SK-N-SH (cell line): ENCODE measurements at regions not wholly inside any gene's neighbourhood (a gene's known extent, or its start where the extent isn't known, plus 50 kb on each side); places are given as distances from the start of the nearest gene placed in this dataset.

Source experiments
- CTCF ChIA-PET: fragments of 300-600, 350-600 bp; formaldehyde crosslinking; extraction: SDS; loops from one replicate; lab custom pipeline; 2021; lab: Yijun Ruan, JAX
- POLR2A ChIA-PET: fragments of 350-600 bp; sonication (Branson Sonifier 250); formaldehyde crosslinking; extraction: SDS; loops from one replicate; lab custom pipeline; 2020; ENCODE audit warnings: antibody characterized with exemption, inconsistent platforms; lab: Yijun Ruan, JAX
- DNase-seq: peaks from one replicate; pipeline ENCODE4 v3.0.0; 2012
- H2AFZ ChIP-seq: fragments of 200-600 bp; sonication (generic); 2 replicates; pipeline ENCODE4 v1.8.1; 2016; ENCODE audit warnings: antibody characterized with exemption, mild to moderate bottlenecking, low read depth
- H3F3A ChIP-seq: fragments of 200-600 bp; sonication (generic); replicated peaks from 2 replicates; pipeline ENCODE3; 2016; ENCODE audit warnings: antibody characterized with exemption, mild to moderate bottlenecking; ENCODE audit not compliant: insufficient read depth
- H3K27ac ChIP-seq, 2 experiments: fragments of 200-500 bp in 1 of 2; fragments of 200-600 bp in 1 of 2; sonication (Bioruptor generic) in 1 of 2; sonication (generic), shearing (Covaris generic) in 1 of 2; 2 replicates each; pipeline versions ENCODE4 v1.5.1 to v1.6.1; 2014 to 2016; ENCODE audit warnings: low read depth in 2 of 2, inconsistent platforms in 1 of 2, low read length in 1 of 2, mild to moderate bottlenecking in 1 of 2, mixed read lengths in 1 of 2
- H3K27me3 ChIP-seq: fragments of 200-600 bp; sonication (generic), shearing (Covaris generic); 2 replicates; pipeline ENCODE4 v1.6.1; 2016; ENCODE audit warnings: mixed run types; ENCODE audit not compliant: insufficient read depth
- H3K36me3 ChIP-seq, 2 experiments: fragments of 200-500 bp in 1 of 2; fragments of 200-600 bp in 1 of 2; sonication (Bioruptor generic) in 1 of 2; sonication (generic) in 1 of 2; replicated peaks in 1 of 2; 2 replicates each; pipeline versions ENCODE3 to v1.5.1; 2014 to 2016; ENCODE audit warnings: low read length in 1 of 2, mild to moderate bottlenecking in 1 of 2; ENCODE audit not compliant: insufficient read depth in 2 of 2, control insufficient read depth in 1 of 2
- H3K4me1 ChIP-seq, 2 experiments: fragments of 200-500 bp in 1 of 2; fragments of 200-600 bp in 1 of 2; sonication (Bioruptor generic) in 1 of 2; sonication (generic), shearing (Covaris generic) in 1 of 2; 2 replicates each; pipeline versions ENCODE4 v1.5.1 to v1.6.1; 2014 to 2016; ENCODE audit warnings: low read depth in 1 of 2, low read length in 1 of 2, mixed run types in 1 of 2; ENCODE audit not compliant: insufficient read depth in 2 of 2, control insufficient read depth in 1 of 2
- H3K4me2 ChIP-seq: fragments of 200-600 bp; sonication (generic), shearing (Covaris generic); 2 replicates; pipeline ENCODE4 v1.6.1; 2017; ENCODE audit warnings: mixed run types
- H3K4me3 ChIP-seq, 2 experiments: fragments of 200-500 bp in 1 of 2; fragments of 200-600 bp in 1 of 2; sonication (Bioruptor generic) in 1 of 2; sonication (generic), shearing (Covaris generic) in 1 of 2; 2 replicates each; pipeline versions ENCODE4 v1.5.1 to v1.8.1; 2014 to 2016; ENCODE audit warnings: low read depth in 2 of 2, inconsistent platforms in 1 of 2, low read length in 1 of 2, mild to moderate bottlenecking in 1 of 2, mixed read lengths in 1 of 2, moderate library complexity in 1 of 2
- H3K79me2 ChIP-seq: fragments of 200-600 bp; sonication (generic); 2 replicates; pipeline ENCODE4 v1.8.1; 2017; ENCODE audit warnings: mild to moderate bottlenecking; ENCODE audit not compliant: insufficient read depth
- H3K9ac ChIP-seq: fragments of 200-600 bp; sonication (generic); 2 replicates; pipeline ENCODE4 v1.6.1; 2017; ENCODE audit warnings: mixed run types
- H3K9me2 ChIP-seq: fragments of 200-600 bp; sonication (generic); 2 replicates; pipeline ENCODE4 v1.6.1; 2017; ENCODE audit warnings: mixed run types
- H3K9me3 ChIP-seq: fragments of 200-600 bp; sonication (generic); 2 replicates; pipeline ENCODE4 v1.6.1; 2017; ENCODE audit warnings: mixed run types, mild to moderate bottlenecking, moderate library complexity
- H4K20me1 ChIP-seq: fragments of 200-600 bp; sonication (generic); 2 replicates; pipeline ENCODE4 v1.6.1; 2017; ENCODE audit warnings: mild to moderate bottlenecking, mixed run types; ENCODE audit not compliant: insufficient read depth
- ELF1 ChIP-seq: IDR thresholded peaks from 2 replicates; pipeline ENCODE4 v1.4.0; 2012
- FOSL2 ChIP-seq: IDR thresholded peaks from 2 replicates; pipeline ENCODE4 v1.4.0; 2012; ENCODE audit warnings: low read depth, mild to moderate bottlenecking, moderate library complexity, borderline replicate concordance
- FOXM1 ChIP-seq: IDR thresholded peaks from 2 replicates; pipeline ENCODE4 v1.4.0; 2012; ENCODE audit warnings: low read depth, mild to moderate bottlenecking
- GATA2 ChIP-seq: sonication (generic); formaldehyde crosslinking; IDR thresholded peaks from 2 replicates; pipeline ENCODE4 v1.5.0; 2020; ENCODE audit warnings: mild to moderate bottlenecking, missing genetic modification reagents
- IRF3 ChIP-seq: fragments of 150-350 bp; IDR thresholded peaks from 2 replicates; pipeline ENCODE4 v1.6.1; 2016; ENCODE audit warnings: mild to moderate bottlenecking, low read depth, low read length
- JUND ChIP-seq: IDR thresholded peaks from 2 replicates; pipeline ENCODE4 v1.4.0; 2012
- MEF2A ChIP-seq: IDR thresholded peaks from 2 replicates; pipeline ENCODE4 v1.4.0; 2012; ENCODE audit warnings: low read depth, borderline replicate concordance
- MXI1 ChIP-seq: IDR thresholded peaks from 2 replicates; pipeline ENCODE4 v1.6.1; 2012; ENCODE audit warnings: mild to moderate bottlenecking, low read depth, low read length, improper control_type of control experiment
- NFIC ChIP-seq: IDR thresholded peaks from 2 replicates; pipeline ENCODE4 v1.4.0; 2012; ENCODE audit warnings: borderline replicate concordance
- NRF1 ChIP-seq: IDR thresholded peaks from 2 replicates; pipeline ENCODE4 v1.6.1; 2012; ENCODE audit warnings: low read depth, mild to moderate bottlenecking, low read length
- POLR2AphosphoS5 ChIP-seq: IDR thresholded peaks from 2 replicates; pipeline ENCODE4 v1.6.1; 2012; ENCODE audit warnings: low read depth, low read length
- RAD21 ChIP-seq: IDR thresholded peaks from 2 replicates; pipeline ENCODE4 v1.6.1; 2012; ENCODE audit warnings: mild to moderate bottlenecking, low read length
- SIN3A ChIP-seq: IDR thresholded peaks from 2 replicates; pipeline ENCODE4 v1.6.1; 2012; ENCODE audit warnings: low read depth, mild to moderate bottlenecking, low read length, moderate library complexity, borderline replicate concordance
- SMC3 ChIP-seq: IDR thresholded peaks from 2 replicates; pipeline ENCODE4 v1.6.1; 2012; ENCODE audit warnings: low read depth, low read length, improper control_type of control experiment
- TAF1 ChIP-seq: IDR thresholded peaks from 2 replicates; pipeline ENCODE4 v1.6.1; 2012; ENCODE audit warnings: low read depth, mild to moderate bottlenecking, low read length, moderate library complexity, borderline replicate concordance
- TEAD4 ChIP-seq: IDR thresholded peaks from 2 replicates; pipeline ENCODE4 v1.4.0; 2012; ENCODE audit warnings: mild to moderate bottlenecking, borderline replicate concordance; ENCODE audit not compliant: insufficient read depth
- USF1 ChIP-seq: IDR thresholded peaks from 2 replicates; pipeline ENCODE4 v1.4.0; 2012; ENCODE audit warnings: low read depth, borderline replicate concordance
- YY1 ChIP-seq: IDR thresholded peaks from 2 replicates; pipeline ENCODE4 v1.4.0; 2012; ENCODE audit warnings: low read depth, mild to moderate bottlenecking
- WGBS: methylation state at CpG from one replicate; pipeline ENCODE4 v1.1.6; 2017; ENCODE audit warnings: low lambda C conversion rate; 5-methylcytosine and 5-hydroxymethylcytosine counted together
- TF ChIP-seq, protein P1 (sequence below): IDR thresholded peaks from 2 replicates; pipeline ENCODE4; 2012
- TF ChIP-seq, protein P2 (sequence below): fragments of 200-600 bp; sonication (generic); IDR thresholded peaks from 2 replicates; pipeline ENCODE4 v1.6.1; 2017; ENCODE audit warnings: antibody characterized with exemption, mild to moderate bottlenecking, moderate library complexity
- TF ChIP-seq, protein P3 (sequence below): IDR thresholded peaks from 2 replicates; pipeline ENCODE4 v1.4.0; 2012; ENCODE audit warnings: low read depth

DNA sequence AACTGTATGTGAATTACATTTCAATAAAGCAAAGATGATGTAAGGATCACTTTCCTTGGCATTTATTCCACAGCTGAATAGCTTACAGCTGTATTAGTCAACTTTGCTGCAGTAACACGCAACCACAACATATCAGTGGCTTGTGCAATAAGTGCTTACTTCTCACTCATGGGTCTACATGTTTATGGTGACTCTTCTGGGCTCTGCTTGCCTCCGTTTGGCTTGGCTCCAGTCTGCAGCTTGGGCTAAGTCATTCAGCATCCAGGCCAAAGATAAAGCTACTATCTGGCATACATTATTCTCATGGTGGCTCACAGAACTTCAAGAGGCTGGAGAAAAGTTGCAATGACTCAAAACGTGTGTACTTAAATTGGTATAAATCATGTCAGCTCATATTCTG is 355.0 kb downstream of the RNF144A start:
- DNase-seq = no peak
- no peak for TF ChIP-seq NRF1
- no peak for TF ChIP-seq FOXM1
- no peak for TF ChIP-seq JUND
- TF ChIP-seq SIN3A = no peak
- TF ChIP-seq GATA2 (CRISPR knock-in tag) = no peak
- TF ChIP-seq USF1 = no peak
- TF ChIP-seq TAF1 = no peak
- TF ChIP-seq TEAD4 = no peak
- no peak for TF ChIP-seq RAD21
- TF ChIP-seq MEF2A = no peak
- no peak for TF ChIP-seq FOSL2
- no peak for TF ChIP-seq MXI1
- no peaks in the 10 kb centered on the region for H3F3A ChIP-seq
- H3K79me2 ChIP-seq = no peaks in the 10 kb centered on the region
- ChIA-PET CTCF (interaction anchor here (1.3 kb wide), 1 partner anchor 18 kb away, joined by 3 read pairs; no protein-coding TSS in a partner anchor), POLR2A (no interaction called here)
- H4K20me1 ChIP-seq = no peaks in the 10 kb centered on the region
- H3K9me2 ChIP-seq = no peaks in the 10 kb centered on the region
- H3K36me3 ChIP-seq = no peaks in the 10 kb centered on the region
- no peak overlapping the region for H3K27ac ChIP-seq
- H3K4me2 ChIP-seq = no peak overlapping the region
- no peaks in the 10 kb centered on the region for H3K9me3 ChIP-seq
- WGBS = 42% methylated on average over 3 of the region's 3 CpGs
- no peak overlapping the region for H3K4me3 ChIP-seq
- no peaks in the 10 kb centered on the region for H3K27me3 ChIP-seq
- no peak overlapping the region for H3K9ac ChIP-seq
- peaks cover 0 to 5% of the 10 kb centered on the region in 2 experiments; a peak in 1 of 4 replicates for H3K4me1 ChIP-seq
- no peak overlapping the region for H2AFZ ChIP-seq

- no peak for DNase-seq
- TF ChIP-seq POLR2AphosphoS5 = no peak
- TF ChIP-seq YY1 = no peak
- no peak overlapping the region for H3K27ac ChIP-seq
- no peaks in the 10 kb centered on the region for H3K4me1 ChIP-seq
- H3K36me3 ChIP-seq = no peaks in the 10 kb centered on the region
- ChIA-PET POLR2A (no interaction called here), CTCF (no interaction called here)
- no peaks in the 10 kb centered on the region for H4K20me1 ChIP-seq
- no peaks in the 10 kb centered on the region for H3K27me3 ChIP-seq
- H3K9ac ChIP-seq = no peak overlapping the region
- H3K79me2 ChIP-seq = no peaks in the 10 kb centered on the region
- H3K4me3 ChIP-seq = no peak overlapping the region
- H2AFZ ChIP-seq = no peak overlapping the region
- no peaks in the 10 kb centered on the region for H3K9me3 ChIP-seq
- H3F3A ChIP-seq = no peaks in the 10 kb centered on the region
- H3K9me2 ChIP-seq = no peaks in the 10 kb centered on the region
- H3K4me2 ChIP-seq = no peak overlapping the region
Measured at GRCh38 chr2:7278984-7279383, 361.8 kb downstream of the RNF144A start.

GRCh38 chr2:7279421-7279949 is 362.3 kb downstream of the RNF144A start:
- H3K4me2 ChIP-seq = no peak overlapping the region
- H3K27me3 ChIP-seq = no peaks in the 10 kb centered on the region
- CTCF ChIA-PET = no interaction called here
- H3K79me2 ChIP-seq = no peaks in the 10 kb centered on the region
- no peaks in the 10 kb centered on the region for H4K20me1 ChIP-seq
- no peak overlapping the region for H2AFZ ChIP-seq
- DNase-seq = no peak
- H3K9ac ChIP-seq = no peak overlapping the region
- H3K4me3 ChIP-seq = no peak overlapping the region
- no peaks in the 10 kb centered on the region for H3K9me2 ChIP-seq
- 63% methylated on average over 7 of the region's 7 CpGs for WGBS
- H3K36me3 ChIP-seq = no peaks in the 10 kb centered on the region
- H3K4me1 ChIP-seq = no peaks in the 10 kb centered on the region
- H3F3A ChIP-seq = no peaks in the 10 kb centered on the region
- H3K27ac ChIP-seq = no peak overlapping the region
- POLR2A ChIA-PET = no interaction called here
- H3K9me3 ChIP-seq = no peaks in the 10 kb centered on the region
- TF ChIP-seq, protein P1, sequence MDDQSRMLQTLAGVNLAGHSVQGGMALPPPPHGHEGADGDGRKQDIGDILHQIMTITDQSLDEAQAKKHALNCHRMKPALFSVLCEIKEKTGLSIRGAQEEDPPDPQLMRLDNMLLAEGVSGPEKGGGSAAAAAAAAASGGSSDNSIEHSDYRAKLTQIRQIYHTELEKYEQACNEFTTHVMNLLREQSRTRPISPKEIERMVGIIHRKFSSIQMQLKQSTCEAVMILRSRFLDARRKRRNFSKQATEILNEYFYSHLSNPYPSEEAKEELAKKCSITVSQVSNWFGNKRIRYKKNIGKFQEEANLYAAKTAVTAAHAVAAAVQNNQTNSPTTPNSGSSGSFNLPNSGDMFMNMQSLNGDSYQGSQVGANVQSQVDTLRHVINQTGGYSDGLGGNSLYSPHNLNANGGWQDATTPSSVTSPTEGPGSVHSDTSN = no peak
- TF ChIP-seq NFIC = no peak
- no peak for TF ChIP-seq ELF1
- TF ChIP-seq IRF3 = no peak
- TF ChIP-seq, protein P2, sequence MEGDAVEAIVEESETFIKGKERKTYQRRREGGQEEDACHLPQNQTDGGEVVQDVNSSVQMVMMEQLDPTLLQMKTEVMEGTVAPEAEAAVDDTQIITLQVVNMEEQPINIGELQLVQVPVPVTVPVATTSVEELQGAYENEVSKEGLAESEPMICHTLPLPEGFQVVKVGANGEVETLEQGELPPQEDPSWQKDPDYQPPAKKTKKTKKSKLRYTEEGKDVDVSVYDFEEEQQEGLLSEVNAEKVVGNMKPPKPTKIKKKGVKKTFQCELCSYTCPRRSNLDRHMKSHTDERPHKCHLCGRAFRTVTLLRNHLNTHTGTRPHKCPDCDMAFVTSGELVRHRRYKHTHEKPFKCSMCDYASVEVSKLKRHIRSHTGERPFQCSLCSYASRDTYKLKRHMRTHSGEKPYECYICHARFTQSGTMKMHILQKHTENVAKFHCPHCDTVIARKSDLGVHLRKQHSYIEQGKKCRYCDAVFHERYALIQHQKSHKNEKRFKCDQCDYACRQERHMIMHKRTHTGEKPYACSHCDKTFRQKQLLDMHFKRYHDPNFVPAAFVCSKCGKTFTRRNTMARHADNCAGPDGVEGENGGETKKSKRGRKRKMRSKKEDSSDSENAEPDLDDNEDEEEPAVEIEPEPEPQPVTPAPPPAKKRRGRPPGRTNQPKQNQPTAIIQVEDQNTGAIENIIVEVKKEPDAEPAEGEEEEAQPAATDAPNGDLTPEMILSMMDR = no peak
- no peak for TF ChIP-seq TEAD4
- TF ChIP-seq SMC3 = no peak
- TF ChIP-seq JUND = no peak
- TF ChIP-seq, protein P3, sequence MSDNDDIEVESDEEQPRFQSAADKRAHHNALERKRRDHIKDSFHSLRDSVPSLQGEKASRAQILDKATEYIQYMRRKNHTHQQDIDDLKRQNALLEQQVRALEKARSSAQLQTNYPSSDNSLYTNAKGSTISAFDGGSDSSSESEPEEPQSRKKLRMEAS = no peak
- TF ChIP-seq POLR2AphosphoS5 = no peak
